ENCODE measurements at regions not wholly inside any gene's neighbourhood (a gene's known extent, or its start where the extent isn't known, plus 50 kb on each side); places are given as distances from the start of the nearest gene placed in this dataset.

DNA sequence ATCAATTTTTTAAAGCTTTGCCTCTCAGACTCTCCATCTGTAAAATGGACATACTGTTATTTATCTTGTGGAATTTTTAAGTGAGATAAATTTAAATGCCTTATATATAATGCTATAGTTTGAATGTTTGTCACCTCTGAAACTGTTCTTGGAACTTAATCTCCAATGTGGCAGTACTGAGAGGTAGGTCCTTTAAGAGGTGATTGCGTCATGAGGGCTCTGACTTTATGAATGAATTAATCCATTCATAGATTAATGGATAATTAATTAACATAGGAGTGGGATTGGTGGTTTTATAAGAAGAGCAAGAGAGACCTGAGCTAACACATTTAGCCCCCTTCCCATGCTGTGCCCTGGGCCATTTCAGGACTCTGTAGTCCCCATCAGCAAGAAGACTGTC lies 326.3 kb upstream of the TSHZ2 start:
- FAIRE-seq (peak; percentile 4), ATAC-seq (no peak), DNase-seq (ENCODE audit: low spot score) (no peak)
- in situ Hi-C loops (cut with HindIII; ENCODE audit: extremely low pct_ligation_motif_present, low pct_unique_long_range_greater_than_20kb): no loop called here
- no peak overlapping the region for H3K9ac ChIP-seq (ENCODE audit: insufficient read depth, low read depth, low read length)
- ChIA-PET POLR2A (no interaction called here), CTCF (ENCODE audit: low intra/inter-chr PET ratio, low total read pairs) (no interaction called here)
- BruUV-seq (replicated peaks): no TSS peak
- H3K4me3 ChIP-seq (replicated peaks in 1 of 3; ENCODE audit: insufficient read depth in 1 of 3, low read depth in 2 of 3, low read length in 3 of 3): no peak overlapping the region
- H2AFZ ChIP-seq (ENCODE audit: low read length): no peak overlapping the region
- H3K9me3 ChIP-seq (ENCODE audit: low read length): peaks cover 61% of the 10 kb centered on the region
- no peaks in the 10 kb centered on the region for H3K36me3 ChIP-seq (replicated peaks in 1 of 2; ENCODE audit: control insufficient read depth in 1 of 2, insufficient read depth in 2 of 2, low read length in 2 of 2)
- H4K20me1 ChIP-seq (ENCODE audit: insufficient read depth, low read length): no peaks in the 10 kb centered on the region
- no peak overlapping the region for H3K4me2 ChIP-seq (ENCODE audit: low read depth, low read length)
- TF ChIP-seq ZZZ3 (CRISPR knock-in tag; IDR thresholded peaks at IDR 0.05; ENCODE audit: borderline replicate concordance) (no peak), CBX5 (CRISPR knock-in tag; IDR thresholded peaks at IDR 0.05; ENCODE audit: borderline replicate concordance) (no peak), TAF1 (CRISPR knock-in tag; IDR thresholded peaks at IDR 0.05) (no peak), POLR2AphosphoS5 (IDR thresholded peaks at IDR 0.05; ENCODE audit: low read depth, low read length) (no peak), ZNF138 (CRISPR knock-in tag; IDR thresholded peaks at IDR 0.05; ENCODE audit: low read depth) (no peak), CEBPB (IDR thresholded peaks at IDR 0.05; ENCODE audit: borderline replicate concordance, low read depth, low read length) (peak; percentile 60; the same call in 1 of the 2 replicates), ZNF24 (IDR thresholded peaks at IDR 0.05) (no peak), ATF7 (IDR thresholded peaks at IDR 0.05) (peak; percentile 40; the same call in 1 of the 2 replicates), ATF7 (CRISPR knock-in tag; IDR thresholded peaks at IDR 0.05) (no peak)
- H3K27ac ChIP-seq (ENCODE audit: extremely low read length, insufficient read depth, low read length): no peak overlapping the region
- no peaks in the 10 kb centered on the region for H3K27me3 ChIP-seq (ENCODE audit: control insufficient read depth in 1 of 2, insufficient read depth in 2 of 2, low read length in 2 of 2)
- 33% methylated on average over 1 of the region's 1 CpG for WGBS (ENCODE audit: low lambda C conversion rate)
- intact Hi-C loops (cut with micrococcal nuclease; ENCODE audit: unreplicated experiment): no loop called here
- no peaks in the 10 kb centered on the region for H3K4me1 ChIP-seq (ENCODE audit: insufficient read depth, low read length)
- no peaks in the 10 kb centered on the region for H3K79me2 ChIP-seq (ENCODE audit: insufficient read depth, low read length)

DNA sequence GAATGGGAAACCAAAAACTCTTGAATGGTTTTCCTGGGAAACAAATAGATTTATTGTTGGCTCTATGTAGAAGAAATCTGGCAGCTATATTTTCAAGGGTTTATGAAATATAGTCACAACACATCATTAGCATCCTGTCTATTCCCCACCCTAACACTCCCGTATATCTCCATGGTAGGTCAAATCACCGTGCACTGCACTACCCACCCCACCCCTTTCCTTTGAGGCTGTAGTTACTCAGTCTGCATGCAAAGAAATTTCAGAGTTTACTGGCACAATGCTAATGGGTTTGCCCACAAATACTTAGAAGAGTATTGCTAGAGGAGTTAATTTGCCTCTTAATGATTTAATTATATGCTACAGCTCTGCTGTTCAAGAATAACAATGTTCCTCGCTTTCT lies 329.1 kb upstream of the TSHZ2 start:
- Histone ChIP-seq H3K4me2 (ENCODE audit: low read depth, low read length) (no peak overlapping the region), H3K27ac (ENCODE audit: extremely low read length, insufficient read depth, low read length) (no peak overlapping the region), H3K27me3 (ENCODE audit: control insufficient read depth in 1 of 2, insufficient read depth in 2 of 2, low read length in 2 of 2) (no peaks in the 10 kb centered on the region), H3K9me3 (ENCODE audit: low read length) (peaks cover 57% of the 10 kb centered on the region), H3K9ac (ENCODE audit: insufficient read depth, low read depth, low read length) (no peak overlapping the region), H2AFZ (ENCODE audit: low read length) (no peak overlapping the region), H3K4me1 (ENCODE audit: insufficient read depth, low read length) (no peaks in the 10 kb centered on the region), H3K4me3 (replicated peaks in 1 of 3; ENCODE audit: insufficient read depth in 1 of 3, low read depth in 2 of 3, low read length in 3 of 3) (no peak overlapping the region), H4K20me1 (ENCODE audit: insufficient read depth, low read length) (no peaks in the 10 kb centered on the region), H3K79me2 (ENCODE audit: insufficient read depth, low read length) (no peaks in the 10 kb centered on the region), H3K36me3 (replicated peaks in 1 of 2; ENCODE audit: control insufficient read depth in 1 of 2, insufficient read depth in 2 of 2, low read length in 2 of 2) (no peaks in the 10 kb centered on the region)
- DNase-seq (ENCODE audit: low spot score) (no peak), ATAC-seq (no peak), FAIRE-seq (no peak)
- in situ Hi-C loops (cut with HindIII; ENCODE audit: extremely low pct_ligation_motif_present, low pct_unique_long_range_greater_than_20kb): no loop called here
- 3% methylated on average over 3 of the region's 3 CpGs for WGBS (ENCODE audit: low lambda C conversion rate)
- POLR2A ChIA-PET: no interaction called here
- no TSS peak for BruUV-seq (replicated peaks)
- CTCF ChIA-PET (ENCODE audit: low intra/inter-chr PET ratio, low total read pairs): no interaction called here
- intact Hi-C loops (cut with micrococcal nuclease; ENCODE audit: unreplicated experiment): no loop called here
- no peak for TF ChIP-seq IRX3 (CRISPR knock-in tag; IDR thresholded peaks at IDR 0.05; ENCODE audit: borderline replicate concordance, low read depth)
- TF ChIP-seq, protein P1, sequence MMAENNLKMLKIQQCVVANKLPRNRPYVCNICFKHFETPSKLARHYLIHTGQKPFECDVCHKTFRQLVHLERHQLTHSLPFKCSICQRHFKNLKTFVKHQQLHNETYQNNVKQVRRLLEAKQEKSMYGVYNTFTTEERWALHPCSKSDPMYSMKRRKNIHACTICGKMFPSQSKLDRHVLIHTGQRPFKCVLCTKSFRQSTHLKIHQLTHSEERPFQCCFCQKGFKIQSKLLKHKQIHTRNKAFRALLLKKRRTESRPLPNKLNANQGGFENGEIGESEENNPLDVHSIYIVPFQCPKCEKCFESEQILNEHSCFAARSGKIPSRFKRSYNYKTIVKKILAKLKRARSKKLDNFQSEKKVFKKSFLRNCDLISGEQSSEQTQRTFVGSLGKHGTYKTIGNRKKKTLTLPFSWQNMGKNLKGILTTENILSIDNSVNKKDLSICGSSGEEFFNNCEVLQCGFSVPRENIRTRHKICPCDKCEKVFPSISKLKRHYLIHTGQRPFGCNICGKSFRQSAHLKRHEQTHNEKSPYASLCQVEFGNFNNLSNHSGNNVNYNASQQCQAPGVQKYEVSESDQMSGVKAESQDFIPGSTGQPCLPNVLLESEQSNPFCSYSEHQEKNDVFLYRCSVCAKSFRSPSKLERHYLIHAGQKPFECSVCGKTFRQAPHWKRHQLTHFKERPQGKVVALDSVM (CRISPR knock-in tag; IDR thresholded peaks at IDR 0.05): no peak
- no peak for TF ChIP-seq CBFB (CRISPR knock-in tag; IDR thresholded peaks at IDR 0.05)
- no peak for TF ChIP-seq SMC3 (IDR thresholded peaks at IDR 0.05; ENCODE audit: low read length)
- no peak for TF ChIP-seq KLF9 (CRISPR knock-in tag; IDR thresholded peaks at IDR 0.05; ENCODE audit: low read depth)
- TF ChIP-seq PTBP1 (IDR thresholded peaks at IDR 0.05; ENCODE audit: low read depth, low read length, poor library complexity, severe bottlenecking): no peak
- TF ChIP-seq SOX6 (IDR thresholded peaks at IDR 0.05): no peak
- no peak for TF ChIP-seq SOX6 (CRISPR knock-in tag; IDR thresholded peaks at IDR 0.05)
- no peak for TF ChIP-seq ZNF432 (CRISPR knock-in tag; IDR thresholded peaks at IDR 0.05; ENCODE audit: borderline replicate concordance)
- TF ChIP-seq, protein P2, sequence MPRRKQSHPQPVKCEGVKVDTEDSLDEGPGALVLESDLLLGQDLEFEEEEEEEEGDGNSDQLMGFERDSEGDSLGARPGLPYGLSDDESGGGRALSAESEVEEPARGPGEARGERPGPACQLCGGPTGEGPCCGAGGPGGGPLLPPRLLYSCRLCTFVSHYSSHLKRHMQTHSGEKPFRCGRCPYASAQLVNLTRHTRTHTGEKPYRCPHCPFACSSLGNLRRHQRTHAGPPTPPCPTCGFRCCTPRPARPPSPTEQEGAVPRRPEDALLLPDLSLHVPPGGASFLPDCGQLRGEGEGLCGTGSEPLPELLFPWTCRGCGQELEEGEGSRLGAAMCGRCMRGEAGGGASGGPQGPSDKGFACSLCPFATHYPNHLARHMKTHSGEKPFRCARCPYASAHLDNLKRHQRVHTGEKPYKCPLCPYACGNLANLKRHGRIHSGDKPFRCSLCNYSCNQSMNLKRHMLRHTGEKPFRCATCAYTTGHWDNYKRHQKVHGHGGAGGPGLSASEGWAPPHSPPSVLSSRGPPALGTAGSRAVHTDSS (CRISPR knock-in tag; conservative IDR thresholded peaks at IDR 0.05): no peak
- TF ChIP-seq CEBPB (IDR thresholded peaks at IDR 0.05; ENCODE audit: borderline replicate concordance, low read depth, low read length): no peak
- TF ChIP-seq MXI1 (IDR thresholded peaks at IDR 0.05; ENCODE audit: borderline replicate concordance, low read depth, low read length): no peak
